ENCODE measurements at regions not wholly inside any gene's neighbourhood (a gene's known extent, or its start where the extent isn't known, plus 50 kb on each side); places are given as distances from the start of the nearest gene placed in this dataset.

DNA sequence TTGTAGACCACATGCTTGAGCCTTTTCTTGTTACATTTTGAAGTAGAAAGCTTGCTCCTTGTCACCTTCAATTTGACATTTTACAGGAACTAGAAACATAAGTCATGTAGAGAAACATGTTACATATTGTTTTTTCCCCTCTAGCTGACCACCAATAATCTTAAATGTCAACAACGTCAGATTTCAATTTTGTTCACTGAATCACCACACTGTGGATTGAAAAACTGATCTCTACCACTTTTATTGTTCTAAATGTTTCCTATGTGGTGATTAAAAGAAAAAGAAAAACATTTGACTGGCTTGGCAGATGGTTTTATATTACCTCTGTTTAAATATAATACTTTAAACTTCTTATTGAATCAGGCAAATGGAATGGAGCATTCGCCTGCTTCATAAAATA is 87.7 kb downstream of the DSEL start:
- TF ChIP-seq, protein P1, sequence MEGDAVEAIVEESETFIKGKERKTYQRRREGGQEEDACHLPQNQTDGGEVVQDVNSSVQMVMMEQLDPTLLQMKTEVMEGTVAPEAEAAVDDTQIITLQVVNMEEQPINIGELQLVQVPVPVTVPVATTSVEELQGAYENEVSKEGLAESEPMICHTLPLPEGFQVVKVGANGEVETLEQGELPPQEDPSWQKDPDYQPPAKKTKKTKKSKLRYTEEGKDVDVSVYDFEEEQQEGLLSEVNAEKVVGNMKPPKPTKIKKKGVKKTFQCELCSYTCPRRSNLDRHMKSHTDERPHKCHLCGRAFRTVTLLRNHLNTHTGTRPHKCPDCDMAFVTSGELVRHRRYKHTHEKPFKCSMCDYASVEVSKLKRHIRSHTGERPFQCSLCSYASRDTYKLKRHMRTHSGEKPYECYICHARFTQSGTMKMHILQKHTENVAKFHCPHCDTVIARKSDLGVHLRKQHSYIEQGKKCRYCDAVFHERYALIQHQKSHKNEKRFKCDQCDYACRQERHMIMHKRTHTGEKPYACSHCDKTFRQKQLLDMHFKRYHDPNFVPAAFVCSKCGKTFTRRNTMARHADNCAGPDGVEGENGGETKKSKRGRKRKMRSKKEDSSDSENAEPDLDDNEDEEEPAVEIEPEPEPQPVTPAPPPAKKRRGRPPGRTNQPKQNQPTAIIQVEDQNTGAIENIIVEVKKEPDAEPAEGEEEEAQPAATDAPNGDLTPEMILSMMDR (IDR thresholded peaks at IDR 0.05) = no peak
- no peak for TF ChIP-seq ZFX (IDR thresholded peaks at IDR 0.05; ENCODE audit: borderline replicate concordance)

Measured in 22Rv1 (cell line).